Mesenchymal stem cell (in vitro differentiated cells and primary cell): ENCODE measurements at regions not wholly inside any gene's neighbourhood (a gene's known extent, or its start where the extent isn't known, plus 50 kb on each side); places are given as distances from the start of the nearest gene placed in this dataset.

Experiments
- DNase-seq: peaks from one replicate; pipeline ENCODE4 v3.0.0-alpha.2; 2013
- H2AFZ ChIP-seq: one replicate; pipeline ENCODE4 v1.6.1; 2013; ENCODE audit warnings: low read depth, mild to moderate bottlenecking, control low read depth, inconsistent platforms, low read length, moderate library complexity
- H2AK5ac ChIP-seq: 2 replicates; pipeline ENCODE4 v1.6.1; 2013; ENCODE audit warnings: low read length, moderate library complexity, mild to moderate bottlenecking, inconsistent platforms; ENCODE audit not compliant: severe bottlenecking
- H2BK120ac ChIP-seq: one replicate; pipeline ENCODE4 v1.6.1; 2013; ENCODE audit warnings: low read depth, mild to moderate bottlenecking, inconsistent platforms, low read length, moderate library complexity
- H2BK12ac ChIP-seq, 2 experiments: one replicate each; pipeline ENCODE4 v1.6.1; 2013; ENCODE audit warnings: inconsistent platforms in 2 of 2, low read length in 2 of 2, mild to moderate bottlenecking in 2 of 2, moderate library complexity in 2 of 2, control low read depth in 1 of 2
- H2BK15ac ChIP-seq: one replicate; pipeline ENCODE4 v1.6.1; 2013; ENCODE audit warnings: mild to moderate bottlenecking, low read depth, inconsistent platforms; ENCODE audit not compliant: poor library complexity, severe bottlenecking
- H2BK5ac ChIP-seq: 2 replicates; pipeline ENCODE4 v1.6.1; 2013; ENCODE audit warnings: low read depth, mild to moderate bottlenecking, low read length, control low read depth, inconsistent platforms; ENCODE audit not compliant: poor library complexity, severe bottlenecking
- H3K14ac ChIP-seq, 2 experiments: one replicate each; pipeline ENCODE4 v1.6.1; 2013; ENCODE audit warnings: inconsistent platforms in 2 of 2, low read length in 2 of 2, control low read depth in 1 of 2, mild to moderate bottlenecking in 1 of 2, moderate library complexity in 1 of 2
- H3K18ac ChIP-seq, 2 experiments: one replicate each; pipeline ENCODE4 v1.6.1; 2013; ENCODE audit warnings: inconsistent platforms in 2 of 2, low read length in 2 of 2, control low read depth in 1 of 2, low read depth in 1 of 2, mild to moderate bottlenecking in 1 of 2
- H3K23ac ChIP-seq, 2 experiments: one replicate each; pipeline ENCODE4 v1.6.1; 2013; ENCODE audit warnings: inconsistent platforms in 2 of 2, low read length in 2 of 2, mild to moderate bottlenecking in 2 of 2, moderate library complexity in 2 of 2, control low read depth in 1 of 2
- H3K27ac ChIP-seq: 2 replicates; pipeline ENCODE4 v1.5.1; 2013; ENCODE audit warnings: mild to moderate bottlenecking, moderate library complexity, low read length, control low read depth, inconsistent platforms; ENCODE audit not compliant: poor library complexity, severe bottlenecking
- H3K27me3 ChIP-seq, 2 experiments: 2 replicates each; pipeline versions ENCODE4 v1.6.1 to v1.7.0; 2013; ENCODE audit warnings: low read length in 2 of 2, mild to moderate bottlenecking in 2 of 2, moderate library complexity in 2 of 2, control low read depth in 1 of 2, inconsistent platforms in 1 of 2; ENCODE audit not compliant: control insufficient read depth in 1 of 2, insufficient read depth in 1 of 2
- H3K36me3 ChIP-seq, 2 experiments: 2 replicates each; pipeline versions ENCODE4 v1.6.1 to v1.7.0; 2013; ENCODE audit warnings: low read length in 2 of 2, control low read depth in 1 of 2, inconsistent platforms in 1 of 2, low read depth in 1 of 2, mild to moderate bottlenecking in 1 of 2; ENCODE audit not compliant: insufficient read depth in 2 of 2, control insufficient read depth in 1 of 2
- H3K4ac ChIP-seq, 2 experiments: one replicate each; pipeline ENCODE4 v1.6.1; 2013; ENCODE audit warnings: inconsistent platforms in 2 of 2, low read length in 2 of 2, mild to moderate bottlenecking in 2 of 2, moderate library complexity in 2 of 2, control low read depth in 1 of 2, low read depth in 1 of 2
- H3K4me1 ChIP-seq: 2 replicates; pipeline ENCODE4 v1.6.1; 2013; ENCODE audit warnings: low read depth, low read length, control low read depth; ENCODE audit not compliant: control insufficient read depth, insufficient read depth
- H3K4me2 ChIP-seq: 2 replicates; pipeline ENCODE4 v1.6.1; 2013; ENCODE audit warnings: low read length, mild to moderate bottlenecking, inconsistent platforms; ENCODE audit not compliant: poor library complexity, severe bottlenecking
- H3K4me3 ChIP-seq, 2 experiments: 2 replicates each; pipeline versions ENCODE4 v1.5.1 to v1.7.0; 2013; ENCODE audit warnings: low read length in 2 of 2, mild to moderate bottlenecking in 2 of 2, control low read depth in 1 of 2, low read depth in 1 of 2; ENCODE audit not compliant: insufficient read depth in 1 of 2
- H3K79me1 ChIP-seq: replicated peaks from 2 replicates; pipeline ENCODE4 v1.6.1; 2013; ENCODE audit warnings: mild to moderate bottlenecking, control low read depth, low read length, inconsistent platforms; ENCODE audit not compliant: poor library complexity, severe bottlenecking
- H3K9ac ChIP-seq: 2 replicates; pipeline ENCODE4 v1.7.0; 2013; ENCODE audit warnings: mild to moderate bottlenecking, low read length, moderate library complexity
- H3K9me3 ChIP-seq: 2 replicates; pipeline ENCODE4 v1.7.0; 2013; ENCODE audit warnings: mild to moderate bottlenecking, low read length; ENCODE audit not compliant: control insufficient read depth
- H4K8ac ChIP-seq: one replicate; pipeline ENCODE4 v1.6.1; 2013; ENCODE audit warnings: inconsistent platforms, mild to moderate bottlenecking, low read length, moderate library complexity
- H4K91ac ChIP-seq: one replicate; pipeline ENCODE4 v1.6.1; 2013; ENCODE audit warnings: mild to moderate bottlenecking, low read length, inconsistent platforms
- WGBS: methylation state at CpG from one replicate; pipeline ENCODE4 v1.1.7; 2013; ENCODE audit warnings: mixed read lengths; 5-methylcytosine and 5-hydroxymethylcytosine counted together

DNA sequence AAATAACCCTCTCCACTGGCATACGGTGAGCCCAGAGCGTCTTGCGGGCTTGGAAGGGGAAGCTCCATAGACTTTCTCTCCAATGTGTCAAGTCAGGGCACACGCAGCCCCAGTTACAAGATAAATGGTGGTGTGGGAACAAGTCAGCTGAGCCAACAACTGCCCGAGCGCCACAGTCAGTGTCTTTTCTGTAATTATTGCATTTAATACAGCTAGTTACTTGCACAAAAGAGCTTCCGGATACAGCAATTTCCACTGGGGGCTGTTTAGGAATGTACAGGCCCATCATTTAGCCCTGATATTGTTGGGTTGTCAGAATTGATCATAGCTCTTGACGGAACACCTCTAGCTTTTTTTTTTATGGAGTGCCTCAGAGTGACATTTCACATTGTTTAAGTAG lies 193.5 kb upstream of the SP8 start:
- Histone ChIP-seq H3K9me3 (no peaks in the 10 kb centered on the region), H2BK120ac (no peak overlapping the region), H3K79me1 (no peaks in the 10 kb centered on the region), H2AFZ (peak overlapping the region; percentile 14), H3K9ac (no peak overlapping the region), H3K27me3 (no peaks in the 10 kb centered on the region), H3K4me3 (no peak overlapping the region), H3K23ac (no peak overlapping the region), H4K8ac (no peak overlapping the region), H3K4me1 (no peaks in the 10 kb centered on the region), H2BK5ac (no peak overlapping the region), H3K27ac (no peak overlapping the region), H3K18ac (peak overlapping the region in 1 of 2 experiments; percentile 80), H2BK12ac (peak overlapping the region in 1 of 2 experiments; percentile 63), H3K4ac (no peak overlapping the region), H2AK5ac (no peak overlapping the region), H2BK15ac (no peak overlapping the region), H4K91ac (no peak overlapping the region), H3K14ac (peak overlapping the region in 1 of 2 experiments; percentile 60), H3K4me2 (no peak overlapping the region), H3K36me3 (no peaks in the 10 kb centered on the region)
- DNase-seq = peak; percentile 29
- 41% methylated on average over 6 of the region's 8 CpGs for WGBS

DNA sequence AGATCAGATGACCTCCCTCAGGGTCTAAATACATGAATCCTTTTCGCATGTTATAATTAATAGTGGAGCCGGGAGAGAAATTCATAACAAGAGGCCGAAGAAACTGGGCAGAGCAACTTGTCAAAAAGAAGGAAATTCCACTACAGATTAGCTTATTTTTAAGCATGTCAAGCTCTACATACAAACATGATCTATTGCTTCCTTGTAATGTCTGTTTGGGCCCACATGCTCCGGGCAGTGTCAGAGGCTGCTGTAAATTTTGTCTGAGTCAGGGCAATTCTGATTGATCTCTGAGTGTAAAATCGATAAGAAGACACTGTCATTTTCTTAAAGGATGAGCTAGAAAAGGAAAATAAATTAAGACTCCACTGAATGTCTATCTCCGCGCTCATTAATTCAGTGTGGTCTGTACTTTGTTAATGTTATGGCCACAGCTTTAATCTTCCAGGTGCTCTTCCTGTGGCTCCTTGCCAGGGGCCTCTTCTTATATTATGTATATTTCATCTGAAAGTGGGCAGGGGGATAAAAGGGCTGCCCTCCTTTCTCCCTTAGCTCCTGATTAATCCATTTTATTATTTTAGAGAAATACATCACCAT lies 194.1 kb upstream of the SP8 start:
- H3K9me3 ChIP-seq = no peaks in the 10 kb centered on the region
- no peak overlapping the region for H3K23ac ChIP-seq
- no peak overlapping the region for H3K9ac ChIP-seq
- no peak overlapping the region for H2BK5ac ChIP-seq
- no peak overlapping the region for H3K4ac ChIP-seq
- no peak overlapping the region for H3K18ac ChIP-seq
- 18% methylated on average over 5 of the region's 7 CpGs for WGBS
- H3K4me1 ChIP-seq = no peaks in the 10 kb centered on the region
- H3K14ac ChIP-seq = no peak overlapping the region
- H2AFZ ChIP-seq = no peak overlapping the region
- no peaks in the 10 kb centered on the region for H3K27me3 ChIP-seq
- no peak overlapping the region for H4K91ac ChIP-seq
- DNase-seq = peak; percentile 55
- no peak overlapping the region for H3K27ac ChIP-seq
- H3K79me1 ChIP-seq = no peaks in the 10 kb centered on the region
- no peak overlapping the region for H4K8ac ChIP-seq
- H2AK5ac ChIP-seq = no peak overlapping the region
- H3K4me3 ChIP-seq = no peak overlapping the region
- no peaks in the 10 kb centered on the region for H3K36me3 ChIP-seq
- no peak overlapping the region for H3K4me2 ChIP-seq
- H2BK15ac ChIP-seq = no peak overlapping the region
- no peak overlapping the region for H2BK12ac ChIP-seq
- no peak overlapping the region for H2BK120ac ChIP-seq

DNA sequence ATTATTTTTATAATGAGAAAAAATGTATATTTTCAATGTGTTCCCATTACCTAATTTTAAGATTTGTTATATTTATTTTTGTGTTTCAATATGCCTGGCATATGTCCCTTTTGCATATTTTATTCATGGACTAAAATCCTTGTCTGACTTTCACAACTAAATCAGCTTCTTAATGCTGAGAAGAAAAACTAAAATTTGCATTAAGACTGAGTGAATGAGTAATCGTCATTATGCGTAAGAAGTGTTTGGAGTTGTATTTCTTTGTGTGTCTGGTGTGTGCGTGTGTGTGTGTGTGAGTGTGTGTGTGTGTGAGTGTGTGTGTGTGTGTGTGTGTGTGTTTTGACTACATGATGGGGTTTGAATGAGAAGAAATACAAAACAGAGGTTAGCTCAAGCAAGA lies 201.7 kb upstream of the SP8 start:
- Histone ChIP-seq H2AFZ (no peak overlapping the region), H2AK5ac (no peak overlapping the region), H3K18ac (no peak overlapping the region), H3K4me2 (no peak overlapping the region), H3K27ac (no peak overlapping the region), H3K4ac (no peak overlapping the region), H3K79me1 (no peaks in the 10 kb centered on the region), H3K9me3 (peaks cover 10% of the 10 kb centered on the region), H3K23ac (no peak overlapping the region), H4K8ac (no peak overlapping the region), H2BK12ac (no peak overlapping the region), H4K91ac (no peak overlapping the region), H2BK120ac (no peak overlapping the region), H3K9ac (no peak overlapping the region), H2BK5ac (no peak overlapping the region), H3K4me3 (no peak overlapping the region), H3K27me3 (no peaks in the 10 kb centered on the region), H3K4me1 (no peaks in the 10 kb centered on the region), H3K36me3 (no peaks in the 10 kb centered on the region), H3K14ac (no peak overlapping the region), H2BK15ac (no peak overlapping the region)
- no peak for DNase-seq
- 93% methylated on average over 3 of the region's 3 CpGs for WGBS

DNA sequence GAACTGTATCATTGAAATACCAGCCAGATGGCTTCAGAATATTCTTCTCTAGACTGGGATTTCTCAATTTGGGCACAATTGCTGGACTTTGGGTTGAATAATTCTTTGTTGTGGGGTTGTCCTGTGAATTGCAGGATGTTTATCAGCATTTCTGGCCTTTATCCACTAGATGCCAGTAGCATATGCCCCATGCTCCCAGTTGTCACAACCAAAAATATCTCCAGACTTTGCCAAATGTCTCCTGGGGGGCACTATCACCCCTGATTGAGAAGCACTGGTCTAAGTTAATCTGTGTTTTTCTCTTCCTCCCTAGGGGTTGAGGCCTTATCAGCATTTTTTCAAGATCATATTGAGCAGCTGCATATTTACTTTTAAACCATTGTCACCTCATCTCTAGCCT lies 204.9 kb upstream of the SP8 start:
- Histone ChIP-seq H3K4me3 (no peak overlapping the region), H3K4ac (no peak overlapping the region), H3K79me1 (no peaks in the 10 kb centered on the region), H3K18ac (no peak overlapping the region), H3K27ac (no peak overlapping the region), H3K4me2 (no peak overlapping the region), H2AFZ (no peak overlapping the region), H3K23ac (no peak overlapping the region), H2AK5ac (no peak overlapping the region), H3K4me1 (no peaks in the 10 kb centered on the region), H2BK15ac (no peak overlapping the region), H3K9me3 (peaks cover 14% of the 10 kb centered on the region), H2BK5ac (no peak overlapping the region), H4K91ac (no peak overlapping the region), H2BK120ac (no peak overlapping the region), H3K14ac (no peak overlapping the region), H3K36me3 (no peaks in the 10 kb centered on the region), H3K27me3 (no peaks in the 10 kb centered on the region), H2BK12ac (no peak overlapping the region), H4K8ac (no peak overlapping the region), H3K9ac (no peak overlapping the region)
- DNase-seq = no peak
